GM12872 (cell line): ENCODE measurements at regions not wholly inside any gene's neighbourhood (a gene's known extent, or its start where the extent isn't known, plus 50 kb on each side); places are given as distances from the start of the nearest gene placed in this dataset.

Source experiments
- CTCF ChIP-seq: IDR thresholded peaks from 3 replicates; pipeline ENCODE4 v1.5.1; 2011; ENCODE audit warnings: low read depth, mild to moderate bottlenecking, low read length, moderate library complexity; ENCODE audit not compliant: insufficient read depth

DNA sequence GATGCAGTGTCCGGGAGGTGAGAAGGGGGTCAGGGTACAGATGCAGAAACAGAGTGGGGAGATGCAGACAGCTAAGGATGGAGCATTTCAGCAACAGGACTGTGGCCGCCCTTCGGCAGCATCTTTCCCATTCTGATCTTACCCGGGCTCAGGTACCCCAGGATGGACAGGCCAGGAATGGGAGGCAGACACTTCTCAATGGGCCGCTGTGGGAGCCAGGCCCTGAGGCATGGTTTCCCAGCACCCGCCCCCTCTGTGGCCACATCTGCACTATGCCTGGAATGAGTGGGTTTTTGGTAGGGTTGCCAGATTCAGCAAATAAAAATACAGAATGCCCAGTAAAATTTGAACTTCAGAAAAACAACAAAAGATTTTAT is 105.2 kb upstream of the CTBP2 start:
- TF ChIP-seq CTCF, result no peak

DNA sequence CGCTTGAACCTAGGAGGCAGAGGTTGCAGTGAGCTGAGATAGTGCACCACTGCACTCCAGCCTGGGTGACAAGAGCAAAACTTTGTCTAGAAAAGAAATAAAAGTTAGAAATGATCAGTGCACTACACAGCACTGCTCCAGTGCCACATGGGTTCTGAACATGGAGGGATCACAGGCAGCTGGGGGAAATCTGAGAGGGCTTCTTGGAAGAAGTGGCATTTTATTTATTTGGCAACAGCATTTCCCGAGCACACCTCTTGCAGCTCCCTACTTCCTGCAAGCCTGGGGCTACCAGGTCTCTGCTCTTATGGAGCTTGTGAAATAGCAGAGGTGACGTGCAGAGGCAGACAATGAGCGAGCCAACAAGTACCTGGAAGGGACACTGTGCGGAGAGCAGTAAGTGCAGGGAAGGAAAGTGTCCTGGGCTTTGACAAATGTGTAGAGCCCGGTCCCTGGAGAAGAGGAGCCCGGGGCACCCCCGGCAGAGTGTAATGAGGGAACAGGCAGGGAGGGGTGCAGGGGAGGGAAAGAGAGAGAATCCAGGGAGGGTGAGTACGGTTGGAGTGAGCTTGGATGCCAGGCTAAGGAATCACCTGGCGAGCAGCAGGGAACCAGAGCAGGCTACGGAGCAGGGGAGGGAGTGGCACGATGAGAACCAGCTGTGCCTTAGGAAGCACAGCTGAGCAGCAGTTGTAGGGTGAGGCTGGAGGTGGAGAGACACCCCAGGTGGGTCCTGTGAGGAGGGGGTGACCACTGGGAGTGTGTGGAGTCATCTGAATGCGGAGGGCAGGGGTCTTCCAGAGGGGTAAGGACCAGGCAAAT is 104.6 kb upstream of the CTBP2 start:
- no peak for TF ChIP-seq CTCF

DNA sequence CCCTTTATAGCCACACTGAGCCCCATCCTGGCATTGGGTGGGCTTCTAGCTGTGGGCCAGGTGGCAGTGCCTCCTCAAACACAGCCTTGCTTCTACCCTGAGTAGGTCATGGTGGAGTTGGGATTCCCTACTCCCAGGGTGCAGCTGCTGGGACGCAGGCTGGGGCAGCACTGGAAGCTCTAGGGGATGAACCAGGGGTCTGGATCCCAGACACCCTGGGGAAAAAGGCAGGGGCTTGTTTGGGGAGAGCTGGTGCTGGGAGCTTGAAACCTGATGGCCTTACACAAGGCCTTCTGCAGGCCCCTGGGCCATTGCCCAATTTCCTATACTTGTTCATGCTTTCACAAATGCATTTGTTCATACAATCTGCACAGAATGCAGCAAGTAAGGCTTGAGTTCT is 103.7 kb upstream of the CTBP2 start:
- no peak for TF ChIP-seq CTCF

- TF ChIP-seq CTCF, result no peak
Observed at GRCh38 chr10:125263551-125263950, 103.2 kb upstream of the CTBP2 start.

DNA sequence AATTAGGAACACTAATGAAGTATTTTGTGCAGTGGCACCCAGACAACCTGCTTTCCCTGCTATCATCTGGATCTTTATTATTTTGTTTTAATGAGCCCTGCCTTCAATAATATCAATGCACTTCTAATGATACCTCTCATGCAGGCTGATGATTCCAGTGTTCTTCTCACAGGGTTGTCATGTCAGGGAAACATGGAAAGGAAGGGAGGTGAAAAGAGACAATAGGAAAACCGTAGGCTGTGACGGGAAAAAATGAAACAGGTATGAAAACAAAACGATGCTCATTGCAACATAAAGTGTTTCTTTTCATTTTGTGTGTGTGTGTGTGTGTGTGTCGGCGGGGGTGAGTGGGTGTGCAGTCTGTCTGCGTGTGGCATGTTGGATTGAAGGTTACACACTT is 102.6 kb upstream of the CTBP2 start:
- TF ChIP-seq CTCF, result no peak

DNA sequence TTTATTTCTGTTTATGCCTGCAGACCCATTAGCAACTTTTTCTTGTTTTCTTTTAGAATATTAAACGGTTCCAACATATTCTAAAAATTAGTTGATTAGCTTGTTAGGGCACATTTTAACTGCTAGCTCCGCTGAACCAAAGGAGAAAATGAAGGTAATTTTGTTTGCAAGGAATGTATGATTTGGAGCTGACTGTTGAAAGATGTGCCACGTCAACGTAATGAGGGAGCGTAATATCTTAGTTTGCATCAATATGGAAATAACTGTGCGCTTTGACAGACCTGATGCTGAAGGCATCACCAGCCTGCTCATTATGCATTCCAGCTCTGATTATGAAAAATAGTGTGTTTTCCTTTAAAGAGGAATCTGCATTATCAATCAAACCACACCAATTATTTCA is 102.0 kb upstream of the CTBP2 start:
- no peak for TF ChIP-seq CTCF

DNA sequence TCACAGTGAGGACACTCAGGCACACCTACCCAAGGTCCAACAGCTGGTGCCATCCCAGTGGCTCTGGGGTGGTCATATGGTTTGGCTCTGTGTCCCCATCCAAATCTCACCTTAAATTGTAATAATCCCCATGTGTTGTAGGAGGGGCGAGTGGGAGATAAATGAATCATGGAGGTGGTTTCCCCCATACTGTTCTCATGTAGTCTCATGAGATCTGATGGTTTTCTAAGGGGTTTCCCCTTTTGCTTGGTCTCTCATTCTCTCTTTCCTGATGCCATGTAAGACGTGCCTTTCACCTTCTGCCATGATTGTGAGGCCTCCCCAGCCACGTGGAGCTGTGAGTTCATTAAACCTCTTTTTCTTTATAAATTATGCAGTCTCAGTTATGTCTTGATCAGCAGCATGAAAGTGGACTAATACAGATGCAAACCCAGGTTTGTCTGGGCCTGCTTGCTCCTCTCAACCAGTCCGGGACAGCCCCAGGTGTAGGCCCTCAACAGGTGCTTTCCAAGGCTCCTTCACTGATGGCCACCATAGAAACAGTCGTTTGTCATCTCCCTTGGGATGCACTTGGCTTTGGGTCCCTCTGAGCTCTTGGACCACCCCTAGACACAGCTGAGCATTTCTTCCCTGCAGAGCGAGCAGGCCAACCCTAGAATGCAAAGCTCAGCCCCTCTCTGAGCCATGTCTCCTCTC is 101.3 kb upstream of the CTBP2 start:
- TF ChIP-seq CTCF, result no peak
